ENCODE measurements at regions not wholly inside any gene's neighbourhood (a gene's known extent, or its start where the extent isn't known, plus 50 kb on each side); places are given as distances from the start of the nearest gene placed in this dataset.

GRCh38 chr15:94168250-94168649 is 63.1 kb upstream of the MCTP2 start:
- TF ChIP-seq CTCF (IDR thresholded peaks at IDR 0.05): no peak
- no peak for TF ChIP-seq EP300 (IDR thresholded peaks at IDR 0.05)
- no peak for TF ChIP-seq POLR2A (IDR thresholded peaks at IDR 0.05)

Measured in tibial nerve (tissue), 4 donors.